ENCODE measurements at regions not wholly inside any gene's neighbourhood (a gene's known extent, or its start where the extent isn't known, plus 50 kb on each side); places are given as distances from the start of the nearest gene placed in this dataset.

DNA sequence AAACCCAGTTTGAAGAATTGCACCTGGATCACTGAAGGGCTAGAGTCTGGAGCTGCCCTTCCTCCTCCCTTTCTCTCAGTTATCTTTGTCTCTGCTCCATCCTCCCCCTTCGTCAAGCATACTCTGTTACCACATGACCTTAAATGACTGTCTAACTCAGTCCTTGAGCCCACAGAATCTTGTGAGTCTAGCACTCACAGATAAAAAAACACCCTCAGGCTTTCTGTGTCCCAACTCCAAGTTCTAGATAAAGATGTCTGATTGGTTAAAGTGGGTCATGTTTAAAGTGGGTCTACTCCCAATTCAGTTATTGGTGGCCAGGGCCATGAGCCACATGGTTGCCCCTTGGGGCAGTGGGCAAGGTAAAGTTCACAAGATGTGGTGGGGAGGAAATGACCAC lies 53.5 kb upstream of the CYP1B1 start:
- Histone ChIP-seq H3K4me3 (ENCODE audit: low read length, poor library complexity, severe bottlenecking) (no peak overlapping the region), H3K4me1 (ENCODE audit: insufficient read depth, low read length, poor library complexity, severe bottlenecking) (no peaks in the 10 kb centered on the region), H3K9me3 (ENCODE audit: insufficient read depth, low read depth, low read length) (peaks cover 5% of the 10 kb centered on the region; the same call in 1 of the 2 replicates), H3K9ac (ENCODE audit: low read depth, low read length, poor library complexity, severe bottlenecking) (no peak overlapping the region), H3K9me2 (replicated peaks; ENCODE audit: low read depth, low read length) (no peaks in the 10 kb centered on the region), H3K27me3 (ENCODE audit: insufficient read depth, low read length, poor library complexity, severe bottlenecking) (no peaks in the 10 kb centered on the region), H3F3A (ENCODE audit: low read depth) (no peaks in the 10 kb centered on the region), H3K4me2 (ENCODE audit: low read depth, low read length, poor library complexity, severe bottlenecking) (no peak overlapping the region), H4K20me1 (ENCODE audit: insufficient read depth, low read length, poor library complexity, severe bottlenecking) (no peaks in the 10 kb centered on the region), H3K79me2 (ENCODE audit: insufficient read depth, low read length) (no peaks in the 10 kb centered on the region), H2AFZ (ENCODE audit: low read length) (no peak overlapping the region), H3K36me3 (ENCODE audit: insufficient read depth, low read length) (no peaks in the 10 kb centered on the region)
- TF ChIP-seq, protein P1, sequence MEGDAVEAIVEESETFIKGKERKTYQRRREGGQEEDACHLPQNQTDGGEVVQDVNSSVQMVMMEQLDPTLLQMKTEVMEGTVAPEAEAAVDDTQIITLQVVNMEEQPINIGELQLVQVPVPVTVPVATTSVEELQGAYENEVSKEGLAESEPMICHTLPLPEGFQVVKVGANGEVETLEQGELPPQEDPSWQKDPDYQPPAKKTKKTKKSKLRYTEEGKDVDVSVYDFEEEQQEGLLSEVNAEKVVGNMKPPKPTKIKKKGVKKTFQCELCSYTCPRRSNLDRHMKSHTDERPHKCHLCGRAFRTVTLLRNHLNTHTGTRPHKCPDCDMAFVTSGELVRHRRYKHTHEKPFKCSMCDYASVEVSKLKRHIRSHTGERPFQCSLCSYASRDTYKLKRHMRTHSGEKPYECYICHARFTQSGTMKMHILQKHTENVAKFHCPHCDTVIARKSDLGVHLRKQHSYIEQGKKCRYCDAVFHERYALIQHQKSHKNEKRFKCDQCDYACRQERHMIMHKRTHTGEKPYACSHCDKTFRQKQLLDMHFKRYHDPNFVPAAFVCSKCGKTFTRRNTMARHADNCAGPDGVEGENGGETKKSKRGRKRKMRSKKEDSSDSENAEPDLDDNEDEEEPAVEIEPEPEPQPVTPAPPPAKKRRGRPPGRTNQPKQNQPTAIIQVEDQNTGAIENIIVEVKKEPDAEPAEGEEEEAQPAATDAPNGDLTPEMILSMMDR (conservative IDR thresholded peaks at IDR 0.05; ENCODE audit: low read length), result no peak
- no peak for TF ChIP-seq EZH2phosphoT487 (IDR thresholded peaks at IDR 0.05; ENCODE audit: borderline replicate concordance)

DNA sequence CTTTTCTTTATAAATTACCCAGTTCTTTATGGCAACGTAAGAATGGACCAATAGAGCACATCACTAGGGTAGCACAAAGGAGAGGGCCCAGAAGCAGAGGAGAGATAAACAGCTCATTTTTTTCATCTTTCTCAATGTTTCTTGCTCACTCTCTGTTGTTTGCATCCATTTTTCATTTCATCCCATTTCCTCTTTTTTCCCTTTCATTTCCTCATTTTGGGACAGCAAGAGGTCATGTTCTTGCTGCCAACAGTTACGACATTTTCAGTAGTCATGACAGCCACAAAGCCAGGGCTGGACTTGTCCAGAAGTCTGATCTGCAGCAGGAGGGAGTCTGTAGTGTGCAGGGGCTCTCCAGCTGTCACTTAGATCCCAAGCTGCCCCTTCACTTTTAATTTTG lies 52.7 kb upstream of the CYP1B1 start:
- no peak overlapping the region for H3K4me2 ChIP-seq (ENCODE audit: low read depth, low read length, poor library complexity, severe bottlenecking)
- H3K4me1 ChIP-seq (ENCODE audit: insufficient read depth, low read length, poor library complexity, severe bottlenecking), result no peaks in the 10 kb centered on the region
- TF ChIP-seq EZH2phosphoT487 (IDR thresholded peaks at IDR 0.05; ENCODE audit: borderline replicate concordance), result no peak
- TF ChIP-seq, protein P1 (conservative IDR thresholded peaks at IDR 0.05; ENCODE audit: low read length), result no peak
- H3K36me3 ChIP-seq (ENCODE audit: insufficient read depth, low read length), result no peaks in the 10 kb centered on the region
- H4K20me1 ChIP-seq (ENCODE audit: insufficient read depth, low read length, poor library complexity, severe bottlenecking), result no peaks in the 10 kb centered on the region
- no peaks in the 10 kb centered on the region for H3K9me2 ChIP-seq (replicated peaks; ENCODE audit: low read depth, low read length)
- H3K9ac ChIP-seq (ENCODE audit: low read depth, low read length, poor library complexity, severe bottlenecking), result no peak overlapping the region
- H3K4me3 ChIP-seq (ENCODE audit: low read length, poor library complexity, severe bottlenecking), result no peak overlapping the region
- H3K27me3 ChIP-seq (ENCODE audit: insufficient read depth, low read length, poor library complexity, severe bottlenecking), result no peaks in the 10 kb centered on the region
- H3K9me3 ChIP-seq (ENCODE audit: insufficient read depth, low read depth, low read length), result peaks cover 5% of the 10 kb centered on the region; the same call in 1 of the 2 replicates
- no peak overlapping the region for H2AFZ ChIP-seq (ENCODE audit: low read length)
- H3F3A ChIP-seq (ENCODE audit: low read depth), result no peaks in the 10 kb centered on the region
- H3K79me2 ChIP-seq (ENCODE audit: insufficient read depth, low read length), result no peaks in the 10 kb centered on the region

DNA sequence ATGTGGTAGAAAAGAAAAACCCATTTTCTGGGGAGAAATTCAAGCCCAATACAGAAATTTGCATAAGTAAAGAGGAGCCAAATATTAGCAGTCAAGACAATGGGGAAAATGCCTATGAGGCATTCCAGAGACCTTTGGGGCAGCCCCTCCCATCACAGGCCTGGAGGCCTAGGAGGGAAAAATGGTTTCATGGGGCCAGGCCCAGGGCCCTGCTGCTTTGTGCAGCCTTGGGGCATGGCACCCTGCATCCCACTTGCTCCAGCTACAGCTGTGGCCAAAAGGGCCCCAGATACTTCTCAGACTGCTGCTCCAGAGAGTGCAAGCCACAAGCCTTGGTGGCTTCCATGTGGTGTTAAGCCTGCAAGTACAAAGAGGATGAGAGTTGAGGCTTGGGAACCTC lies 51.3 kb upstream of the CYP1B1 start:
- H3K9me2 ChIP-seq (replicated peaks; ENCODE audit: low read depth, low read length), result no peaks in the 10 kb centered on the region
- H3K36me3 ChIP-seq (ENCODE audit: insufficient read depth, low read length), result no peaks in the 10 kb centered on the region
- H3K79me2 ChIP-seq (ENCODE audit: insufficient read depth, low read length), result no peaks in the 10 kb centered on the region
- no peak overlapping the region for H3K9ac ChIP-seq (ENCODE audit: low read depth, low read length, poor library complexity, severe bottlenecking)
- no peaks in the 10 kb centered on the region for H3K27me3 ChIP-seq (ENCODE audit: insufficient read depth, low read length, poor library complexity, severe bottlenecking)
- H3K9me3 ChIP-seq (ENCODE audit: insufficient read depth, low read depth, low read length), result peaks cover 5% of the 10 kb centered on the region; the same call in 1 of the 2 replicates
- no peaks in the 10 kb centered on the region for H4K20me1 ChIP-seq (ENCODE audit: insufficient read depth, low read length, poor library complexity, severe bottlenecking)
- no peaks in the 10 kb centered on the region for H3F3A ChIP-seq (ENCODE audit: low read depth)
- no peak overlapping the region for H2AFZ ChIP-seq (ENCODE audit: low read length)
- H3K4me3 ChIP-seq (ENCODE audit: low read length, poor library complexity, severe bottlenecking), result no peak overlapping the region
- H3K4me2 ChIP-seq (ENCODE audit: low read depth, low read length, poor library complexity, severe bottlenecking), result no peak overlapping the region
- TF ChIP-seq, protein P1 (conservative IDR thresholded peaks at IDR 0.05; ENCODE audit: low read length), result no peak
- TF ChIP-seq EZH2phosphoT487 (IDR thresholded peaks at IDR 0.05; ENCODE audit: borderline replicate concordance), result no peak
- H3K4me1 ChIP-seq (ENCODE audit: insufficient read depth, low read length, poor library complexity, severe bottlenecking), result no peaks in the 10 kb centered on the region

All from Loucy (cell line).